ENCODE measurements at regions not wholly inside any gene's neighbourhood (a gene's known extent, or its start where the extent isn't known, plus 50 kb on each side); places are given as distances from the start of the nearest gene placed in this dataset.
A peak's percentile ranks its signal among the peaks of the same experiment; 100 is the strongest.

DNA sequence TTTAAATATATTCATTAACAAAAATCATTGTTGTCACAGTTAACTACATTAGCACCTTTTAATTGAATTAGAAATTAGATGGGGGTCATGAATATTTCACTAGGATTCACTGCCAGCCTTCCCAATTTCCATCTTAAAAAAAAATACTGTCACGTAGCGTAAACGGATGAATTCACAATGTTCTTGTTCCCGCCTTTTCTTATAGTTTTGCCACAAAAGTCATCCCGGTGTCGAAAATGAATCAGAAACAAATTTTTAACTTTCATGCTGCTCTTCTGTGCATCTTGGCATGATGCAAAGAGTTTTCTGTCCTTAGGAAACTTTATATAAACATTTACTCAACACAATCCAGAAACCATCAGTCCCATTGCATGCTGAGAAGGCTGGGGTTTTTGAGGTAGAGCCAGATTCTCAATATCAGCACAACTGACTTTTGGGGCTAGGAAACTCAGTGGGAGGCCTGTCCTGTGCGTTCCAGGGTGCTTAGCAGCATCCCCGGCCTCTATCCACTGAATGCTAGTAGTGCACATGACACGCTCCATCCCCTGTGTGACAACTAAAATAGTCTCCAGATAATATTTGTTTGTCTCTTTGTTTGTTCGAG lies 252.9 kb upstream of the XYLT1 start:
- TF ChIP-seq, protein P1, sequence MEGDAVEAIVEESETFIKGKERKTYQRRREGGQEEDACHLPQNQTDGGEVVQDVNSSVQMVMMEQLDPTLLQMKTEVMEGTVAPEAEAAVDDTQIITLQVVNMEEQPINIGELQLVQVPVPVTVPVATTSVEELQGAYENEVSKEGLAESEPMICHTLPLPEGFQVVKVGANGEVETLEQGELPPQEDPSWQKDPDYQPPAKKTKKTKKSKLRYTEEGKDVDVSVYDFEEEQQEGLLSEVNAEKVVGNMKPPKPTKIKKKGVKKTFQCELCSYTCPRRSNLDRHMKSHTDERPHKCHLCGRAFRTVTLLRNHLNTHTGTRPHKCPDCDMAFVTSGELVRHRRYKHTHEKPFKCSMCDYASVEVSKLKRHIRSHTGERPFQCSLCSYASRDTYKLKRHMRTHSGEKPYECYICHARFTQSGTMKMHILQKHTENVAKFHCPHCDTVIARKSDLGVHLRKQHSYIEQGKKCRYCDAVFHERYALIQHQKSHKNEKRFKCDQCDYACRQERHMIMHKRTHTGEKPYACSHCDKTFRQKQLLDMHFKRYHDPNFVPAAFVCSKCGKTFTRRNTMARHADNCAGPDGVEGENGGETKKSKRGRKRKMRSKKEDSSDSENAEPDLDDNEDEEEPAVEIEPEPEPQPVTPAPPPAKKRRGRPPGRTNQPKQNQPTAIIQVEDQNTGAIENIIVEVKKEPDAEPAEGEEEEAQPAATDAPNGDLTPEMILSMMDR (IDR thresholded peaks at IDR 0.05; ENCODE audit: insufficient read depth, low read length) = no peak
- DNase-seq (ENCODE audit: low read depth) = peak; percentile 36
- no peak overlapping the region for H3K4me3 ChIP-seq (ENCODE audit: low read depth, low read length)

- no peak for DNase-seq (ENCODE audit: low read depth)
- no peak overlapping the region for H3K4me3 ChIP-seq (ENCODE audit: low read depth, low read length)
- TF ChIP-seq, protein P1 (IDR thresholded peaks at IDR 0.05; ENCODE audit: insufficient read depth, low read length) = no peak
Measured at GRCh38 chr16:17718495-17718894, 247.7 kb upstream of the XYLT1 start.

DNA sequence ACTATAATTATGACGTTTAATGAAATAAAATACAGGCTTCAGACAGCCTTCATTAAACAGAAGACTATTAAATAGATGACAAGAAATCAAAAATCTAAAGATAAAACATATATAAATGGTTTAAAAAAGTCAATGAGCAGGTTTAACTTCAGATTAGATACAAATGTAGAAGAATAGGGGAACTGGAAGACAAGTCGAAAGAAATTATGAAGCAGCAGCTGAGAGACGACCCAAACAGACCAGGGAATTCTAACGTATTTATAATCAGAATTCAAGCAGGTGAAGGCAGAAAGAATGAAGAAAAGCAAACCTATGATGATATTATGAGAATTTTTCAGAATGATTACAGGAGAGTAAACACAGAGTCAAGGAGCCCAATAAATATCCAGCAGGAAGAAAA lies 235.1 kb upstream of the XYLT1 start:
- DNase-seq (ENCODE audit: low read depth) = no peak
- H3K4me3 ChIP-seq (ENCODE audit: low read depth, low read length) = no peak overlapping the region
- TF ChIP-seq, protein P1 (IDR thresholded peaks at IDR 0.05; ENCODE audit: insufficient read depth, low read length) = no peak

GRCh38 chr16:17696616-17697015 lies 225.9 kb upstream of the XYLT1 start:
- no peak overlapping the region for H3K4me3 ChIP-seq (ENCODE audit: low read depth, low read length)
- DNase-seq (ENCODE audit: low read depth) = no peak
- TF ChIP-seq, protein P1 (IDR thresholded peaks at IDR 0.05; ENCODE audit: insufficient read depth, low read length) = no peak

- TF ChIP-seq, protein P1 (IDR thresholded peaks at IDR 0.05; ENCODE audit: insufficient read depth, low read length) = no peak
- DNase-seq (ENCODE audit: low read depth) = no peak
- H3K4me3 ChIP-seq (ENCODE audit: low read depth, low read length) = no peak overlapping the region
Measured at GRCh38 chr16:17692484-17692883, 221.7 kb upstream of the XYLT1 start.

- peak; percentile 0 for DNase-seq (ENCODE audit: low read depth)
- no peak overlapping the region for H3K4me3 ChIP-seq (ENCODE audit: low read depth, low read length)
- TF ChIP-seq, protein P1 (IDR thresholded peaks at IDR 0.05; ENCODE audit: insufficient read depth, low read length) = no peak
Measured at GRCh38 chr16:17691899-17692176, 221.1 kb upstream of the XYLT1 start.
